Kidney glomerular epithelial cell (primary cell): ENCODE measurements at regions not wholly inside any gene's neighbourhood (a gene's known extent, or its start where the extent isn't known, plus 50 kb on each side); places are given as distances from the start of the nearest gene placed in this dataset.

Experiments used
- DNase-seq: peaks from one replicate; lab custom pipeline; 2025; lab: John Stamatoyannopoulos, UW

- DNase-seq, result no peak
Measured at GRCh38 chr1:101317590-101317989, 80.8 kb downstream of the S1PR1 start.

GRCh38 chr1:101323535-101323934 is 86.7 kb downstream of the S1PR1 start:
- DNase-seq, result no peak

- DNase-seq, result no peak
Measured at GRCh38 chr1:101325144-101325543, 88.3 kb downstream of the S1PR1 start.

GRCh38 chr1:101330427-101331130 is 93.8 kb downstream of the S1PR1 start:
- DNase-seq, result peak; percentile 86

GRCh38 chr1:101331794-101332193 is 95.0 kb downstream of the S1PR1 start:
- no peak for DNase-seq

- no peak for DNase-seq
Measured at GRCh38 chr1:101332633-101333032, 95.8 kb downstream of the S1PR1 start.

- DNase-seq, result peak; percentile 57
Measured at GRCh38 chr1:101333186-101333585, 96.4 kb downstream of the S1PR1 start.

GRCh38 chr1:101337968-101338367 is 101.1 kb downstream of the S1PR1 start:
- DNase-seq, result no peak

GRCh38 chr1:101338714-101339430 is 102.1 kb downstream of the S1PR1 start:
- DNase-seq, result no peak

GRCh38 chr1:101344745-101345144 is 107.9 kb downstream of the S1PR1 start:
- no peak for DNase-seq

- DNase-seq, result no peak
Measured at GRCh38 chr1:101346419-101346818, 109.6 kb downstream of the S1PR1 start.

GRCh38 chr1:101356013-101356412 is 119.2 kb downstream of the S1PR1 start:
- no peak for DNase-seq

- no peak for DNase-seq
Measured at GRCh38 chr1:101356604-101357443, 120.0 kb downstream of the S1PR1 start.

GRCh38 chr1:101357444-101357986 is 120.7 kb downstream of the S1PR1 start:
- peak; percentile 80 for DNase-seq

- no peak for DNase-seq
Measured at GRCh38 chr1:101360506-101360905, 123.7 kb downstream of the S1PR1 start.

GRCh38 chr1:101363891-101364318 is 127.1 kb downstream of the S1PR1 start:
- DNase-seq, result no peak

- no peak for DNase-seq
Measured at GRCh38 chr1:101364370-101365120, 127.7 kb downstream of the S1PR1 start.

GRCh38 chr1:101365186-101365585 is 128.4 kb downstream of the S1PR1 start:
- no peak for DNase-seq

GRCh38 chr1:101365878-101366277 is 129.1 kb downstream of the S1PR1 start:
- DNase-seq, result no peak

GRCh38 chr1:101366513-101367215 is 129.8 kb downstream of the S1PR1 start:
- peak; percentile 58 for DNase-seq

- DNase-seq, result no peak
Measured at GRCh38 chr1:101367630-101368029, 130.8 kb downstream of the S1PR1 start.
